HEK293T (cell line): ENCODE measurements at regions not wholly inside any gene's neighbourhood (a gene's known extent, or its start where the extent isn't known, plus 50 kb on each side); places are given as distances from the start of the nearest gene placed in this dataset.

Source experiments
- ARNT ChIP-seq: fragments of 450-650 bp; IDR thresholded peaks from 2 replicates; pipeline ENCODE4 v1.6.1; 2017; ENCODE audit warnings: mild to moderate bottlenecking
- BHLHE40 ChIP-seq: fragments of 450-650 bp; IDR thresholded peaks from 2 replicates; pipeline ENCODE4 v1.6.1; 2016; ENCODE audit warnings: mild to moderate bottlenecking, moderate library complexity, borderline replicate concordance
- CTBP1 ChIP-seq: fragments of 450-650 bp; IDR thresholded peaks from 2 replicates; pipeline ENCODE4 v1.6.1; 2016; ENCODE audit warnings: borderline replicate concordance
- ELF4 ChIP-seq: fragments of 450-650 bp; IDR thresholded peaks from 2 replicates; pipeline ENCODE4 v1.6.1; 2017; ENCODE audit warnings: antibody characterized with exemption
- FOXA1 ChIP-seq: fragments of 450-650 bp; IDR thresholded peaks from 2 replicates; pipeline ENCODE4 v1.6.1; 2016; ENCODE audit warnings: mild to moderate bottlenecking
- FOXK2 ChIP-seq: fragments of 450-650 bp; IDR thresholded peaks from 2 replicates; pipeline ENCODE4 v1.6.1; 2016; ENCODE audit warnings: mild to moderate bottlenecking
- FOXM1 ChIP-seq: fragments of 450-650 bp; IDR thresholded peaks from 2 replicates; pipeline ENCODE4 v1.6.1; 2017; ENCODE audit warnings: mild to moderate bottlenecking, borderline replicate concordance
- L3MBTL2 ChIP-seq: fragments of 450-650 bp; conservative IDR thresholded peaks from 2 replicates; pipeline ENCODE4 v1.6.1; 2016; ENCODE audit warnings: mild to moderate bottlenecking
- SP1 ChIP-seq: fragments of 450-650 bp; IDR thresholded peaks from 2 replicates; pipeline ENCODE4 v1.6.1; 2017
- SUZ12 ChIP-seq: fragments of 450-650 bp; IDR thresholded peaks from 2 replicates; pipeline ENCODE4 v1.6.1; 2016; ENCODE audit warnings: mild to moderate bottlenecking
- TARDBP ChIP-seq: fragments of 450-650 bp; IDR thresholded peaks from 2 replicates; pipeline ENCODE4 v1.6.1; 2016

DNA sequence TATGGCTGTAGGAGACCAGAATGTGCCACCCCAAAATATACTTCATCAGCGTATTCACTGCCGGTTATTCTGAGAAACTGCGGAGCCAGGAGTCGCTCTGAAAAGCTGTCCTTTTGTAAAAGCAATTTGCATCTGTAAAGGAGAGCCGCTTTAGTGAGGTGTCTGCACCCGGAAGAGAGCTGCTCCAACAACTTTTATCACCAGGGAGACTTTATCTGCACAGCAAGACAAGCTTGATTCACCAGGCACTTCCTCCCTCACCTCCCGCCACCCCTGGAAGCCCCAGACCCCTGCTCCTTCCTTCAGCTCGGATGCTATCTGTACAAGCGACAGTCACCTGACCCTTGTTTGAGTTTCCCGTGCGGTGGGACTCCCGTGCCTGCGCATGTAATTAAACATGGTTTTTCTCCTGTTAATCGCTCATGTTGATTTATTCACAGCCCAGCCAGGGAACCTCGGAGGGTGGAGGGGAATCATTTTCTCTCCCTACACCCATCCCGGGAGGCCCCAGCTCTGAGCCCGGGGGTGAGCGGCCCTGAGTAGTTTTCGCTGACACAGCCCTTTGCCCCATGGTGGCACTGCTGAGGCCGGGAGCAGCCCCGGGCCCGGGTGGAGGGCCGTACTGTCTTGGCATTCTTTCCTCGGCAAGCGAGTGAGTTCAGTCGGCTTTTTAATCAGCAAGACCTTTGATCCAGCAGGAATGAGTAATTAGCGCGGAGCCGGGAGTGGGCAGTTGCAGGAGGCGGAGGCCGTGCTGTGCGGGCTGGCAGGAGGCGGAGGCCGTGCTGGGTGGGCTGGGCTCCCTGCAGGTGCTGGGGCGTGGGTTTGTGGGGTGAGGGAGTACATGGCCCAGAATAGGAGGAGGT, 222.7 kb upstream of the CIBAR2 start:
- TF ChIP-seq SP1 (no peak), ELF4 (no peak), FOXK2 (no peak), L3MBTL2 (no peak), FOXA1 (no peak), TARDBP (no peak), SUZ12 (no peak), CTBP1 (no peak), FOXM1 (no peak), ARNT (no peak), BHLHE40 (no peak)
